SK-N-SH (cell line): ENCODE measurements at regions not wholly inside any gene's neighbourhood (a gene's known extent, or its start where the extent isn't known, plus 50 kb on each side); places are given as distances from the start of the nearest gene placed in this dataset.

ENCODE experiments used
- CTCF ChIA-PET: fragments of 300-600, 350-600 bp; formaldehyde crosslinking; extraction: SDS; loops from one replicate; lab custom pipeline; 2021; lab: Yijun Ruan, JAX
- POLR2A ChIA-PET: fragments of 350-600 bp; sonication (Branson Sonifier 250); formaldehyde crosslinking; extraction: SDS; loops from one replicate; lab custom pipeline; 2020; ENCODE audit warnings: antibody characterized with exemption, inconsistent platforms; lab: Yijun Ruan, JAX
- DNase-seq: peaks from one replicate; pipeline ENCODE4 v3.0.0; 2012
- H2AFZ ChIP-seq: fragments of 200-600 bp; sonication (generic); 2 replicates; pipeline ENCODE4 v1.8.1; 2016; ENCODE audit warnings: antibody characterized with exemption, mild to moderate bottlenecking, low read depth
- H3F3A ChIP-seq: fragments of 200-600 bp; sonication (generic); replicated peaks from 2 replicates; pipeline ENCODE3; 2016; ENCODE audit warnings: antibody characterized with exemption, mild to moderate bottlenecking; ENCODE audit not compliant: insufficient read depth
- H3K27ac ChIP-seq, 2 experiments: fragments of 200-500 bp in 1 of 2; fragments of 200-600 bp in 1 of 2; sonication (Bioruptor generic) in 1 of 2; sonication (generic), shearing (Covaris generic) in 1 of 2; 2 replicates each; pipeline versions ENCODE4 v1.5.1 to v1.6.1; 2014 to 2016; ENCODE audit warnings: low read depth in 2 of 2, inconsistent platforms in 1 of 2, low read length in 1 of 2, mild to moderate bottlenecking in 1 of 2, mixed read lengths in 1 of 2
- H3K27me3 ChIP-seq: fragments of 200-600 bp; sonication (generic), shearing (Covaris generic); 2 replicates; pipeline ENCODE4 v1.6.1; 2016; ENCODE audit warnings: mixed run types; ENCODE audit not compliant: insufficient read depth
- H3K36me3 ChIP-seq, 2 experiments: fragments of 200-500 bp in 1 of 2; fragments of 200-600 bp in 1 of 2; sonication (Bioruptor generic) in 1 of 2; sonication (generic) in 1 of 2; replicated peaks in 1 of 2; 2 replicates each; pipeline versions ENCODE3 to v1.5.1; 2014 to 2016; ENCODE audit warnings: low read length in 1 of 2, mild to moderate bottlenecking in 1 of 2; ENCODE audit not compliant: insufficient read depth in 2 of 2, control insufficient read depth in 1 of 2
- H3K4me1 ChIP-seq, 2 experiments: fragments of 200-500 bp in 1 of 2; fragments of 200-600 bp in 1 of 2; sonication (Bioruptor generic) in 1 of 2; sonication (generic), shearing (Covaris generic) in 1 of 2; 2 replicates each; pipeline versions ENCODE4 v1.5.1 to v1.6.1; 2014 to 2016; ENCODE audit warnings: low read depth in 1 of 2, low read length in 1 of 2, mixed run types in 1 of 2; ENCODE audit not compliant: insufficient read depth in 2 of 2, control insufficient read depth in 1 of 2
- H3K4me2 ChIP-seq: fragments of 200-600 bp; sonication (generic), shearing (Covaris generic); 2 replicates; pipeline ENCODE4 v1.6.1; 2017; ENCODE audit warnings: mixed run types
- H3K4me3 ChIP-seq, 2 experiments: fragments of 200-500 bp in 1 of 2; fragments of 200-600 bp in 1 of 2; sonication (Bioruptor generic) in 1 of 2; sonication (generic), shearing (Covaris generic) in 1 of 2; 2 replicates each; pipeline versions ENCODE4 v1.5.1 to v1.8.1; 2014 to 2016; ENCODE audit warnings: low read depth in 2 of 2, inconsistent platforms in 1 of 2, low read length in 1 of 2, mild to moderate bottlenecking in 1 of 2, mixed read lengths in 1 of 2, moderate library complexity in 1 of 2
- H3K79me2 ChIP-seq: fragments of 200-600 bp; sonication (generic); 2 replicates; pipeline ENCODE4 v1.8.1; 2017; ENCODE audit warnings: mild to moderate bottlenecking; ENCODE audit not compliant: insufficient read depth
- H3K9ac ChIP-seq: fragments of 200-600 bp; sonication (generic); 2 replicates; pipeline ENCODE4 v1.6.1; 2017; ENCODE audit warnings: mixed run types
- H3K9me2 ChIP-seq: fragments of 200-600 bp; sonication (generic); 2 replicates; pipeline ENCODE4 v1.6.1; 2017; ENCODE audit warnings: mixed run types
- H3K9me3 ChIP-seq: fragments of 200-600 bp; sonication (generic); 2 replicates; pipeline ENCODE4 v1.6.1; 2017; ENCODE audit warnings: mixed run types, mild to moderate bottlenecking, moderate library complexity
- H4K20me1 ChIP-seq: fragments of 200-600 bp; sonication (generic); 2 replicates; pipeline ENCODE4 v1.6.1; 2017; ENCODE audit warnings: mild to moderate bottlenecking, mixed run types; ENCODE audit not compliant: insufficient read depth
- EP300 ChIP-seq, 2 experiments: IDR thresholded peaks; 2 replicates each; pipeline versions ENCODE4 v1.4.0 to v1.6.1; 2012; ENCODE audit warnings: borderline replicate concordance in 1 of 2, low read depth in 1 of 2, low read length in 1 of 2
- FOXM1 ChIP-seq: IDR thresholded peaks from 2 replicates; pipeline ENCODE4 v1.4.0; 2012; ENCODE audit warnings: low read depth, mild to moderate bottlenecking
- IRF3 ChIP-seq: fragments of 150-350 bp; IDR thresholded peaks from 2 replicates; pipeline ENCODE4 v1.6.1; 2016; ENCODE audit warnings: mild to moderate bottlenecking, low read depth, low read length
- MAX ChIP-seq: IDR thresholded peaks from 2 replicates; pipeline ENCODE4 v1.4.0; 2012; ENCODE audit warnings: low read depth
- REST ChIP-seq: IDR thresholded peaks from 2 replicates; pipeline ENCODE4 v1.6.1; 2012; ENCODE audit warnings: mild to moderate bottlenecking, low read depth, low read length, moderate library complexity
- RFX5 ChIP-seq: IDR thresholded peaks from 2 replicates; pipeline ENCODE4 v1.6.1; 2012; ENCODE audit warnings: mild to moderate bottlenecking, improper control_type of control experiment, low read length
- RXRA ChIP-seq: IDR thresholded peaks from 2 replicates; pipeline ENCODE4 v1.4.0; 2012; ENCODE audit warnings: low read depth, mild to moderate bottlenecking, borderline replicate concordance
- SMC3 ChIP-seq: IDR thresholded peaks from 2 replicates; pipeline ENCODE4 v1.6.1; 2012; ENCODE audit warnings: low read depth, low read length, improper control_type of control experiment
- TAF1 ChIP-seq: IDR thresholded peaks from 2 replicates; pipeline ENCODE4 v1.6.1; 2012; ENCODE audit warnings: low read depth, mild to moderate bottlenecking, low read length, moderate library complexity, borderline replicate concordance
- TCF12 ChIP-seq: IDR thresholded peaks from 2 replicates; pipeline ENCODE4 v1.4.0; 2012
- USF1 ChIP-seq: IDR thresholded peaks from 2 replicates; pipeline ENCODE4 v1.4.0; 2012; ENCODE audit warnings: low read depth, borderline replicate concordance
- YY1 ChIP-seq: IDR thresholded peaks from 2 replicates; pipeline ENCODE4 v1.4.0; 2012; ENCODE audit warnings: low read depth, mild to moderate bottlenecking
- WGBS: methylation state at CpG from one replicate; pipeline ENCODE4 v1.1.6; 2017; ENCODE audit warnings: low lambda C conversion rate; 5-methylcytosine and 5-hydroxymethylcytosine counted together
- TF ChIP-seq, protein P1 (sequence below): fragments of 200-600 bp; sonication (generic); IDR thresholded peaks from 2 replicates; pipeline ENCODE4 v1.6.1; 2017; ENCODE audit warnings: antibody characterized with exemption, mild to moderate bottlenecking, moderate library complexity
- TF ChIP-seq, protein P2 (sequence below): fragments of 150-350 bp; IDR thresholded peaks from 2 replicates; pipeline ENCODE4 v1.6.1; 2017; ENCODE audit warnings: antibody characterized with exemption, low read length, low read depth, borderline replicate concordance

DNA sequence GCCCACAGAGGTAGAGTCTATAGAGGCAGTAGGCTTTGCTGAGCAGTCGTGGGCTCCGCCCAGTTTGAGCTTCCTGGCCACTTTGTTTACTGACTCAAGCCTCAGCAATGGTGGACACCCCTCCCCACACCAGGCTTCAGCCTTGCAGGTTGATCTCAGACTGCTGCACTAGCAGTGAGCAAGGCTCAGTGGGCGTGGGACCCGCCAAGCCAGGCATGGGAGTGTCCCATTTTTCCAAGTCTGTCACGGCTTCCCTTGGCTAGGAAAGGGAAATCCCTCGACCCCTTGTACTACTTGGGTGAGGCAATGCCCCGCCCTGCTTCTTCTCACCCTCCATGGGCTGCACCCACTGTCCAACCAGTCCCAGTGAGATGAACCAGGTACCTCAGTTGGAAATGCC, 135.3 kb upstream of the NT5E start:
- H3K4me2 ChIP-seq: no peak overlapping the region
- H3K9me3 ChIP-seq: no peaks in the 10 kb centered on the region
- no peaks in the 10 kb centered on the region for H3K27me3 ChIP-seq
- no peaks in the 10 kb centered on the region for H3K79me2 ChIP-seq
- DNase-seq: no peak
- H2AFZ ChIP-seq: no peak overlapping the region
- H4K20me1 ChIP-seq: no peaks in the 10 kb centered on the region
- ChIA-PET CTCF (interaction anchor here (2.0 to 2.8 kb wide), 2 partner anchors 8 to 10 kb away, joined by 10 to 18 read pairs; no protein-coding TSS in a partner anchor), POLR2A (no interaction called here)
- H3K4me1 ChIP-seq: no peaks in the 10 kb centered on the region
- no peak overlapping the region for H3K9ac ChIP-seq
- no peak for TF ChIP-seq REST
- TF ChIP-seq TAF1: no peak
- TF ChIP-seq RXRA: no peak
- TF ChIP-seq FOXM1: no peak
- no peak for TF ChIP-seq MAX
- TF ChIP-seq, protein P1, sequence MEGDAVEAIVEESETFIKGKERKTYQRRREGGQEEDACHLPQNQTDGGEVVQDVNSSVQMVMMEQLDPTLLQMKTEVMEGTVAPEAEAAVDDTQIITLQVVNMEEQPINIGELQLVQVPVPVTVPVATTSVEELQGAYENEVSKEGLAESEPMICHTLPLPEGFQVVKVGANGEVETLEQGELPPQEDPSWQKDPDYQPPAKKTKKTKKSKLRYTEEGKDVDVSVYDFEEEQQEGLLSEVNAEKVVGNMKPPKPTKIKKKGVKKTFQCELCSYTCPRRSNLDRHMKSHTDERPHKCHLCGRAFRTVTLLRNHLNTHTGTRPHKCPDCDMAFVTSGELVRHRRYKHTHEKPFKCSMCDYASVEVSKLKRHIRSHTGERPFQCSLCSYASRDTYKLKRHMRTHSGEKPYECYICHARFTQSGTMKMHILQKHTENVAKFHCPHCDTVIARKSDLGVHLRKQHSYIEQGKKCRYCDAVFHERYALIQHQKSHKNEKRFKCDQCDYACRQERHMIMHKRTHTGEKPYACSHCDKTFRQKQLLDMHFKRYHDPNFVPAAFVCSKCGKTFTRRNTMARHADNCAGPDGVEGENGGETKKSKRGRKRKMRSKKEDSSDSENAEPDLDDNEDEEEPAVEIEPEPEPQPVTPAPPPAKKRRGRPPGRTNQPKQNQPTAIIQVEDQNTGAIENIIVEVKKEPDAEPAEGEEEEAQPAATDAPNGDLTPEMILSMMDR: no peak
- TF ChIP-seq EP300 (IDR thresholded peaks at IDR 0.05; ENCODE audit: borderline replicate concordance in 1 of 2, low read depth in 1 of 2, low read length in 1 of 2): no peak
- 0% methylated on average over 5 of the region's 7 CpGs for WGBS
- H3F3A ChIP-seq: no peaks in the 10 kb centered on the region
- no peaks in the 10 kb centered on the region for H3K9me2 ChIP-seq
- H3K4me3 ChIP-seq: no peak overlapping the region
- H3K36me3 ChIP-seq: no peaks in the 10 kb centered on the region
- H3K27ac ChIP-seq: no peak overlapping the region

DNA sequence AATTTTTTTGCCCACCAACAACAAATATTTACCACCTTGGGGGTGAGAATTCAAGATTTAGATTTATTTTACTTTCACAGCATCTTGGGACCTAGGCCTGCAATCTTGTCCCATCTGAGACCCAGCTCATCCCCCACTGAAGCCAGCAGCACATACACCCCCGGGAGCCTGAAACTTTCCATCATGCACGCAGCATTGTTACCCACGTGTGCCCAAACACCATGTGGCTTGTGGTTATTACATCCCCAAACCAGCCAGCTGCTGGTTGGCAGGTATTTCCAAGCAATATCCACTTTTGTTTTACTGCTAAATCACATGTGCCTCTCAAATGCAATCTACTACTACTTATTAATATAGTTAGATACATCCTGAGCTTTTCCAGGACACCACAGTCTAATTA, 149.3 kb upstream of the NT5E start:
- Histone ChIP-seq H3K9ac (no peak overlapping the region), H3K79me2 (no peaks in the 10 kb centered on the region), H3K9me2 (no peaks in the 10 kb centered on the region), H4K20me1 (no peaks in the 10 kb centered on the region), H3K9me3 (no peaks in the 10 kb centered on the region), H3K4me3 (no peak overlapping the region), H3F3A (no peaks in the 10 kb centered on the region), H3K36me3 (no peaks in the 10 kb centered on the region), H3K27ac (no peak overlapping the region)
- no peak for DNase-seq
- CTCF ChIA-PET: no interaction called here
- 4% methylated on average over 3 of the region's 3 CpGs for WGBS
- TF ChIP-seq EP300 (IDR thresholded peaks at IDR 0.05; ENCODE audit: borderline replicate concordance in 1 of 2, low read depth in 1 of 2, low read length in 1 of 2) (no peak), TCF12 (no peak), SMC3 (no peak), RFX5 (no peak), YY1 (no peak), IRF3 (no peak), USF1 (no peak)
- TF ChIP-seq, protein P2, sequence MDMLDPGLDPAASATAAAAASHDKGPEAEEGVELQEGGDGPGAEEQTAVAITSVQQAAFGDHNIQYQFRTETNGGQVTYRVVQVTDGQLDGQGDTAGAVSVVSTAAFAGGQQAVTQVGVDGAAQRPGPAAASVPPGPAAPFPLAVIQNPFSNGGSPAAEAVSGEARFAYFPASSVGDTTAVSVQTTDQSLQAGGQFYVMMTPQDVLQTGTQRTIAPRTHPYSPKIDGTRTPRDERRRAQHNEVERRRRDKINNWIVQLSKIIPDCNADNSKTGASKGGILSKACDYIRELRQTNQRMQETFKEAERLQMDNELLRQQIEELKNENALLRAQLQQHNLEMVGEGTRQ: no peak
- TF ChIP-seq, all 33 proteins: peak for 0
- Histone ChIP-seq H2AFZ (0 out of 2 replicates have a peak overlapping the region, but pooled peaks have one; percentile 16), H3K4me2 (0 out of 2 replicates have a peak overlapping the region, but pooled peaks have one; percentile 19), H3K4me1 (no peaks in the 10 kb centered on the region), H3K27me3 (no peaks in the 10 kb centered on the region)
- POLR2A ChIA-PET: no interaction called here
